HFF-Myc (cell line): ENCODE measurements at regions not wholly inside any gene's neighbourhood (a gene's known extent, or its start where the extent isn't known, plus 50 kb on each side); places are given as distances from the start of the nearest gene placed in this dataset.

Source experiments
- DNase-seq: peaks from one replicate; pipeline ENCODE4 v3.0.0-alpha.2; 2011; ENCODE audit warnings: low read depth; ENCODE audit errors: extremely low read depth
- H3K4me3 ChIP-seq: replicated peaks from 2 replicates; pipeline ENCODE4 v1.5.1; 2011; ENCODE audit warnings: low read depth, mild to moderate bottlenecking, control low read depth, low read length
- TF ChIP-seq, protein P1 (sequence below): IDR thresholded peaks from 2 replicates; pipeline ENCODE4 v1.5.1; 2012; ENCODE audit warnings: mild to moderate bottlenecking, low read depth, low read length, control low read depth; ENCODE audit errors: missing control alignments

DNA sequence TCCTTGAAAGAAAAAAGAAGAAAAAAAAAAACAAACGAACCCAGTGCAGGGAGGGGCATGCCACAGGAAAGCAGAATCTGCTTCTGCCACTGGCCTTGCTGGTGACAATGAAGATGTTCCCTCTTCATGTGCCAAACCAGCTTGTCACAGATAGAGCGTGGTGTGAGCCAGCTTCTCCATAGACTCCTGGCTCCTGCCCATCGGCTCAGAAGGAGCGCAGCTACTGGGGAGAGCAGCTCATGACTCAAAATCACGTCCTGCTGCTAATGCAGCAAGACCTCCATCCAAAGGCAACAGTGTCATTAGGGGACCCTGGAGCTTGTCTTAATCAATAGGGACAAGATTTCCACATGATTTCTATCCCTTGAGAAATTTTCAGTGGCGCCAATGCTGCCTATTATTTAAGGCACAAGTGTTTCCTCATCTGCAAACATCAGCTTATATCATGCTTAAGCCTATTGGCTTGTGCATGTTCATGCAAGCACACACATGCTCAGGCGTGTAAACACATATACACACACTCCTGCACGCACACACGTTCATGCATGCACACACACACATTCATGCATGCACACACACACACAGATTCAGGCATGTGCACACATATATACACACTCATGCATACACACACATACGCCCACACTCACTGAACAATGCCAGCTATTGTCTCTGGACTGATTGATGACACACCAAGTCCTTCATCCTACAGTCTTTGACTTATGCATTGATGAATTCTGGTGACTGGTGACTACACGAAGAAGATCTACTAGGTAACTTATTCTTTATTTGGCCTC, 682.0 kb upstream of the ID2 start:
- no peak overlapping the region for H3K4me3 ChIP-seq
- TF ChIP-seq, protein P1, sequence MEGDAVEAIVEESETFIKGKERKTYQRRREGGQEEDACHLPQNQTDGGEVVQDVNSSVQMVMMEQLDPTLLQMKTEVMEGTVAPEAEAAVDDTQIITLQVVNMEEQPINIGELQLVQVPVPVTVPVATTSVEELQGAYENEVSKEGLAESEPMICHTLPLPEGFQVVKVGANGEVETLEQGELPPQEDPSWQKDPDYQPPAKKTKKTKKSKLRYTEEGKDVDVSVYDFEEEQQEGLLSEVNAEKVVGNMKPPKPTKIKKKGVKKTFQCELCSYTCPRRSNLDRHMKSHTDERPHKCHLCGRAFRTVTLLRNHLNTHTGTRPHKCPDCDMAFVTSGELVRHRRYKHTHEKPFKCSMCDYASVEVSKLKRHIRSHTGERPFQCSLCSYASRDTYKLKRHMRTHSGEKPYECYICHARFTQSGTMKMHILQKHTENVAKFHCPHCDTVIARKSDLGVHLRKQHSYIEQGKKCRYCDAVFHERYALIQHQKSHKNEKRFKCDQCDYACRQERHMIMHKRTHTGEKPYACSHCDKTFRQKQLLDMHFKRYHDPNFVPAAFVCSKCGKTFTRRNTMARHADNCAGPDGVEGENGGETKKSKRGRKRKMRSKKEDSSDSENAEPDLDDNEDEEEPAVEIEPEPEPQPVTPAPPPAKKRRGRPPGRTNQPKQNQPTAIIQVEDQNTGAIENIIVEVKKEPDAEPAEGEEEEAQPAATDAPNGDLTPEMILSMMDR: no peak
- DNase-seq: no peak

DNA sequence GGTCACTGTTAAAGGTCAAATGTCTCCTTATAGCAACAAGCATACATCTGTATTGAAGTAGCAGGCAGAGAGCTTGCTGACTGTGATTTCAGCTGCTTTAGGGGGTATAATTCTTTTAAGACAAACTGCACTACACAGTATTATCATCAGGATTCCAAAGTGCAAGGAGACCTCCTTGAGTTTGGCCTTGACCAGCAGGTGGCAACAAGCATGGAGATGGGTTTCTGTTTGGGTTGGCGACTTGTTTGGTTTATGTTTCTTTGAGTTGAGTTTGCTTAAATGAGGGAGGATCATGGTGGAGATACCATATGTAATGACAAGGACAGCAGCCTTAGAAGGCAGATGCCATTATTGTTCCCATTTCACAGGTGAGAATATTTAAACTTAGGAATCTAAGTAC, 681.0 kb upstream of the ID2 start:
- no peak for DNase-seq
- TF ChIP-seq, protein P1: peak; percentile 30
- no peak overlapping the region for H3K4me3 ChIP-seq

DNA sequence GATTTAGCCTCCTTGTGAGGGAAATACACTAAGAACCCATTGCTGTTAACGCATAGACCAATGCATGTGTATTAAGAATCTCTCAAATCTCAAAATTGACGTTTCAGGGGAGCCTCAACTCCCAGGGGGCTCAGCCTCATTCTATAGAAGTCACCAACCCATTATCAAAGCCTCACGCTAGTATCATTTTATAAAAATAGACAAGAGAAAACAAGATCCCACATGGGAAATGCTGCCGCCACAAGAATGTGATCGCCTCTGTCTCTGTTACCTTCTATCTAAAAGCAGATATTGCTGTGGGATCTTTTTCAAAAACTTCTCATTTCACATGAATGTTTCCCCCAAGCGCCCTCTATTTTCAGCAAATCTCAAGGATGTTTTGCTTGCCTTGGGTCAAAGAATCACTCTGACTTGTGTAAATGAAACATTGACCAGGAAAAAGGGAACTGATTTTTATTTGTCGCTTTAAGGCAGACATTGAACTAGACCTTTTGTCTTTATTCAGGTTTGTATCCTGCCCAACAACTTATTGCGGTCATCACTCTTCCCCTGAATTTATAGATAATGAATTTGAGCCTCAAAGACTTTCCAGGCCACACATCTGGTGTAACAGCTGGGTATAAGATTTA, 679.0 kb upstream of the ID2 start:
- H3K4me3 ChIP-seq: no peak overlapping the region
- TF ChIP-seq, protein P1: no peak
- DNase-seq: no peak

DNA sequence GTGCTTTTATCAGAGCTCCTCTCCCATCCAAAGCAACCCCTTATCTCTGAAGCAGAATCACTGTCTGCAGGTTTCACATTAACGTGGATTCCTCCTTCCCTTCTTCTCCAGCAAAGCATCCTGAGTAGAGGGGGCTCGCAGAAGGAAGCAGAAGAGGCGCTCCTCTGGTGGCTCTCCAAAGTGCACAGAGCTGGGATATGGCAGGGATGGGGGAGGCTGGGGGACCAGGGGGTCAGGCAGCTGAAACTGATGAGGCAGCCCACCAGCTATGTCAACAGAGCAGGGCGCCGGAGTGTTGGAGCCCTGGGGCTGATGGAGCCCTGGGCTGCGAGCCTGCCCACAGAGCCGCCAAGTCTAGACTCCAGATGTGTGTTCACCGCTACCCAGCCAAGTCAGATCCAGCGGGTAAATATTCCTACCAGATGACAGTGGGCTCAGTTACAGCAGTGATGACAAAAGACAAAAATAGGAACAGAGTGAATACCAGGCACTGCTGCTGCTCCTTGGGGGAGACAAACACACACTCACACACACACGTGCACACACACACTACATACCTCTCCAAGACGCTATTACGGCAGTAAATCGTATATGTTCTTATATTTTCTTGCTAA, 678.3 kb upstream of the ID2 start:
- TF ChIP-seq, protein P1: no peak
- peak; percentile 56 for DNase-seq
- H3K4me3 ChIP-seq: no peak overlapping the region

DNA sequence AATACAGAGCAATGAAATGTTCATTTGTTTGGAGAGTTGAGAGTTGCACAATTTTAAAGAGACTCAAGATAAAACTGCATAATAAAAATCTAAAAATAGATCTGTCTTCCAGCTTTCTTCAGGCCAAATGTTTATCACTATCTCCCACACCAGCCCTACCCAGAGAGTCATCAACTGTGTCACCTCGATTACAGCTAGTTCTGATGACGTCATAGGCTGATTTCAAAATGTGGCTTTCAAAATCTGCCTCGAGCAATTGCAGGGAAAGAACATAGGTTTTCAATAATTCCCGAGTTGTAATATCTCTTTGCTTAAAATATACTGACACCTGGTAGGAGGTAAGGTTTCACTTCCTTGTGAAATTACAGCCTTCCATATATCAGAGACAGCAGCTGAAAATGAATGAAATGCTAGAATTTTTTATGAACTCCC, 677.6 kb upstream of the ID2 start:
- TF ChIP-seq, protein P1: no peak
- no peak overlapping the region for H3K4me3 ChIP-seq
- DNase-seq: peak; percentile 41

DNA sequence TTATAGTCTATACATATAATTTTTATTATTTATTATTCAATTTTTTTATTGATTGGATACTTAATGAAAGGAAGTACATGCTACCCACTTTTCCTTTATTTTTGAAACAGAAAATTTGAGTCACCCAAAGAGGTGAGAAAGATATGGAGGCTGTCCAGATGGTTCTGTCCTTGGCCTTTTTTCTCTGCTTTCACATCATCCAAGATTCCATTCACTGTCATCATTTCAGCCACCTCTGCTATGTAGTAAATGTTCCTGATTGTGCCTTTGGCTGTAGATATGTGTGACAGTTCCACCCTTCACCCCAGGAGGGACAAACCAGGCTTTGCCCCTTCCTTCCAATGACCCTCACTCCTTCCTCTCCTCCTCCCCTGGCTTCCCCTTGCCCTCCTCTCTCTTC, 675.7 kb upstream of the ID2 start:
- TF ChIP-seq, protein P1: no peak
- no peak overlapping the region for H3K4me3 ChIP-seq
- DNase-seq: no peak
